MM.1S (cell line): ENCODE measurements at regions not wholly inside any gene's neighbourhood (a gene's known extent, or its start where the extent isn't known, plus 50 kb on each side); places are given as distances from the start of the nearest gene placed in this dataset.

Experiments used
- DNase-seq: peaks from one replicate; pipeline ENCODE4 v3.0.0-alpha.2; 2015
- H2AFZ ChIP-seq: fragments of 300-600 bp; sonication (generic); 2 replicates; pipeline ENCODE4 v1.6.0; 2016; ENCODE audit warnings: antibody characterized with exemption, low read length
- H3F3A ChIP-seq: fragments of 300-600 bp; sonication (generic); 2 replicates; pipeline ENCODE4 v1.6.1; 2016; ENCODE audit warnings: mild to moderate bottlenecking, antibody characterized with exemption, low read length, moderate library complexity, mixed read lengths; ENCODE audit not compliant: insufficient read depth
- H3K27ac ChIP-seq: fragments of 300-600 bp; sonication (generic); 2 replicates; pipeline ENCODE4 v1.5.1; 2016; ENCODE audit warnings: mild to moderate bottlenecking, low read length
- H3K27me3 ChIP-seq: fragments of 300-600 bp; sonication (generic); replicated peaks from 2 replicates; pipeline ENCODE4 v1.6.0; 2016; ENCODE audit warnings: low read length; ENCODE audit not compliant: insufficient read depth
- H3K36me3 ChIP-seq: fragments of 300-600 bp; sonication (generic); replicated peaks from 2 replicates; pipeline ENCODE4 v1.6.1; 2016; ENCODE audit warnings: mild to moderate bottlenecking, low read length, mixed read lengths; ENCODE audit not compliant: insufficient read depth
- H3K4me1 ChIP-seq: fragments of 300-600 bp; sonication (generic); 2 replicates; pipeline ENCODE4 v1.6.1; 2016; ENCODE audit warnings: low read length, mixed read lengths
- H3K4me2 ChIP-seq: fragments of 300-600 bp; sonication (generic); 2 replicates; pipeline ENCODE4 v1.6.0; 2016; ENCODE audit warnings: low read depth, low read length
- H3K4me3 ChIP-seq: fragments of 300-600 bp; sonication (generic); 2 replicates; pipeline ENCODE4 v1.5.1; 2016; ENCODE audit warnings: low read length, mixed read lengths
- H3K79me2 ChIP-seq: fragments of 300-600 bp; sonication (generic); 2 replicates; pipeline ENCODE4 v1.6.1; 2016; ENCODE audit warnings: mixed run types, low read length, mixed read lengths
- H3K9ac ChIP-seq: fragments of 300-600 bp; sonication (generic); 2 replicates; pipeline ENCODE4 v1.6.1; 2016; ENCODE audit warnings: low read length, mixed read lengths
- H3K9me2 ChIP-seq: fragments of 300-600 bp; sonication (generic); replicated peaks from 2 replicates; pipeline ENCODE4 v1.6.1; 2016; ENCODE audit warnings: mild to moderate bottlenecking, low read length, mixed read lengths; ENCODE audit not compliant: insufficient read depth
- H3K9me3 ChIP-seq: fragments of 300-600 bp; sonication (generic); replicated peaks from 2 replicates; pipeline ENCODE4 v1.6.1; 2016; ENCODE audit warnings: mild to moderate bottlenecking, low read length, mixed read lengths; ENCODE audit not compliant: insufficient read depth
- H4K20me1 ChIP-seq: fragments of 300-600 bp; sonication (generic); 2 replicates; pipeline ENCODE4 v1.6.1; 2016; ENCODE audit warnings: mild to moderate bottlenecking, low read length, moderate library complexity, mixed read lengths; ENCODE audit not compliant: insufficient read depth
- EZH2 ChIP-seq: fragments of 300-600 bp; sonication (generic); optimal IDR thresholded peaks from 2 replicates; pipeline ENCODE3; 2017; ENCODE audit warnings: low read depth, mild to moderate bottlenecking, antibody characterized with exemption, low read length, mixed read lengths
- EZH2phosphoT487 ChIP-seq: fragments of 300-600 bp; sonication (generic); IDR thresholded peaks from 2 replicates; pipeline ENCODE4 v1.6.1; 2018; ENCODE audit warnings: antibody characterized with exemption, low read length
- TF ChIP-seq, protein P1 (sequence below): fragments of 300-600 bp; sonication (generic); IDR thresholded peaks from 2 replicates; pipeline ENCODE4 v1.5.1; 2016; ENCODE audit warnings: antibody characterized with exemption, low read length, mixed read lengths

DNA sequence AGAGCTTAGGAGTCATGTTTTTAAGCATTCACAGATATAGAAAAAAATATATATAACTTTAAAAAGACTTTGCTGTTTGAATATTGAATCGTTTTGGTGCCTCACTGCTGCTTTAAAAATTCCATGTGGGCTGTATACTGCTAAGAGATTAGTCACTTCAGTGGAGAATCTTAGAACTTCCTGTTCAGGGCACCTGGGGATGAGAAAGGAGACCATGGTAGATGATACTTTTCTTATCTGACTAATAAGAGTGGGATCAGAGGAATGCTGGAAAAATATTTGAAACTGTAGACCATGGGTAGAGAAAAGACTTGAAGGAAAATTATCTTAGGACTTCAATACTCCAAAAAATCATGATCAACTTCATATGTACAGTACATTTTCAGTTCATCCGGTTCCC lies 442.2 kb upstream of the SETBP1 start:
- Histone ChIP-seq H3K9ac (no peak overlapping the region), H3K4me2 (no peak overlapping the region), H3K4me1 (no peaks in the 10 kb centered on the region), H3K9me2 (no peaks in the 10 kb centered on the region), H3K27me3 (no peaks in the 10 kb centered on the region), H3K79me2 (no peaks in the 10 kb centered on the region), H3K4me3 (no peak overlapping the region), H4K20me1 (no peaks in the 10 kb centered on the region), H3F3A (no peaks in the 10 kb centered on the region), H3K36me3 (no peaks in the 10 kb centered on the region), H3K9me3 (no peaks in the 10 kb centered on the region), H2AFZ (no peak overlapping the region), H3K27ac (no peak overlapping the region)
- DNase-seq = no peak
- no peak for TF ChIP-seq EZH2phosphoT487
- TF ChIP-seq, protein P1, sequence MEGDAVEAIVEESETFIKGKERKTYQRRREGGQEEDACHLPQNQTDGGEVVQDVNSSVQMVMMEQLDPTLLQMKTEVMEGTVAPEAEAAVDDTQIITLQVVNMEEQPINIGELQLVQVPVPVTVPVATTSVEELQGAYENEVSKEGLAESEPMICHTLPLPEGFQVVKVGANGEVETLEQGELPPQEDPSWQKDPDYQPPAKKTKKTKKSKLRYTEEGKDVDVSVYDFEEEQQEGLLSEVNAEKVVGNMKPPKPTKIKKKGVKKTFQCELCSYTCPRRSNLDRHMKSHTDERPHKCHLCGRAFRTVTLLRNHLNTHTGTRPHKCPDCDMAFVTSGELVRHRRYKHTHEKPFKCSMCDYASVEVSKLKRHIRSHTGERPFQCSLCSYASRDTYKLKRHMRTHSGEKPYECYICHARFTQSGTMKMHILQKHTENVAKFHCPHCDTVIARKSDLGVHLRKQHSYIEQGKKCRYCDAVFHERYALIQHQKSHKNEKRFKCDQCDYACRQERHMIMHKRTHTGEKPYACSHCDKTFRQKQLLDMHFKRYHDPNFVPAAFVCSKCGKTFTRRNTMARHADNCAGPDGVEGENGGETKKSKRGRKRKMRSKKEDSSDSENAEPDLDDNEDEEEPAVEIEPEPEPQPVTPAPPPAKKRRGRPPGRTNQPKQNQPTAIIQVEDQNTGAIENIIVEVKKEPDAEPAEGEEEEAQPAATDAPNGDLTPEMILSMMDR = no peak
- TF ChIP-seq EZH2 = no peak

DNA sequence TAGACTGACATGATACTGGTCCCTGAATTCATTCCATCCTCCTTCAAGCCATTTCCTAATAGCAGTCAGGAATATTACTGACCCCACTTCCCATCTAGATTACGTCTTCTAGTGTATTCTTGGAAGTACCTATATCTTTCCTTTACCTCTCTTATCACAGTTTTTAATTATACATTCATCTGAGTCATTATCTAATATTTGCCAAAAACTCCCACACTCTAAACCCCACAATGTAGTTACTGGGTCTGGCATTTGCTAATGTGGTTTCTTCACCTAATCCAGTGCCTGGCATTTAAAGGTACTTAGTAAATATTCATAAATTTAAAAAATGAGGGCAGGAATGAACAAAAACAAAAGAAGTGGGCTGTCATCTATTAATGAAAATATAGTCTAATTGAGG lies 441.8 kb upstream of the SETBP1 start:
- H3K27ac ChIP-seq = no peak overlapping the region
- H3K27me3 ChIP-seq = no peaks in the 10 kb centered on the region
- no peak overlapping the region for H3K4me2 ChIP-seq
- no peaks in the 10 kb centered on the region for H3K9me2 ChIP-seq
- H4K20me1 ChIP-seq = no peaks in the 10 kb centered on the region
- H3K4me3 ChIP-seq = no peak overlapping the region
- no peaks in the 10 kb centered on the region for H3K36me3 ChIP-seq
- H2AFZ ChIP-seq = no peak overlapping the region
- no peak for TF ChIP-seq EZH2phosphoT487
- no peak for TF ChIP-seq EZH2
- TF ChIP-seq, protein P1 = no peak
- no peaks in the 10 kb centered on the region for H3K79me2 ChIP-seq
- H3K9me3 ChIP-seq = no peaks in the 10 kb centered on the region
- H3K4me1 ChIP-seq = no peaks in the 10 kb centered on the region
- DNase-seq = no peak
- H3F3A ChIP-seq = no peaks in the 10 kb centered on the region
- H3K9ac ChIP-seq = no peak overlapping the region

DNA sequence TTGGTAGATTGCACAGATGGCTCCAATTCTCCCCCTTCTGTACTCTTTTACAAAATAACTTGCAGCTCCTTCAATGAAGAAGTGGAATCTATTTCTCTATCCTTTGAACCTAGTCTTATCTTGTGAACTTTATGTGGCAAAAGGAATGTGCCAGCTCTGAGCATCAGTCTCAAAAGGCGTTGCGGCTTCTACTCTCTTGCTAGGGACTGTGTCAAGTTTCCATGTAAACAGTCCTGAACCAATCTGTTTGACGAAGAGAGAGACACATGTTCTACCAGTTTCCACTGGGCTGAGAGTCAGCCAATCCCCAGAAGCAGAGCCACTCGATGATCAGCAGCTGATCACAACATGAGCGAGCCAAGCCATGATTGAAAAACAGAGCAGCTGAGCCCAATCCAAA lies 439.7 kb upstream of the SETBP1 start:
- TF ChIP-seq, protein P1 = no peak
- TF ChIP-seq EZH2phosphoT487 = no peak
- TF ChIP-seq EZH2 = no peak
- Histone ChIP-seq H3K9me3 (no peaks in the 10 kb centered on the region), H3F3A (no peaks in the 10 kb centered on the region)

DNA sequence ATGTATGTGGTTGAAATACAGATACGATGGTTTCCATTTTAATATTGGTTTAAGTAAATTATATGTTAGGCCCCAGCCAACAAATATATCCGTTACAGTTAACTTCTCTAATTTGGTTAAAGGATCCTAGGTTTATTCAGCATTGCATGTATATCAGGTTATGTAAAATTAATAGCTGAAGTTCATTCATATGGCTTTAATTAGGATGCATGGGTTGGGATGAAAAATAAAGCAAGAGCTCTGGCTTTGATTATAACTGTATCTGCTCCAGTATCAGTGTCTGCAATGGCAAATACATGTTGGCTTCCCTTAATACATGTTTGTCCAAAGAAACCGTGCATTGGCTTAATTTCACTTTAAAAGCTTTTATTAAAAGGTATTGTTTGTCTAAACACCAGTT lies 435.7 kb upstream of the SETBP1 start:
- Histone ChIP-seq H3K36me3 (no peaks in the 10 kb centered on the region), H3K27ac (no peak overlapping the region), H4K20me1 (no peaks in the 10 kb centered on the region), H3F3A (no peaks in the 10 kb centered on the region), H3K4me2 (no peak overlapping the region), H3K9ac (no peak overlapping the region), H2AFZ (no peak overlapping the region), H3K27me3 (no peaks in the 10 kb centered on the region), H3K9me2 (no peaks in the 10 kb centered on the region), H3K9me3 (no peaks in the 10 kb centered on the region), H3K4me1 (no peaks in the 10 kb centered on the region), H3K4me3 (no peak overlapping the region), H3K79me2 (no peaks in the 10 kb centered on the region)
- TF ChIP-seq EZH2 (no peak), EZH2phosphoT487 (no peak)
- TF ChIP-seq, protein P1 = no peak
- no peak for DNase-seq

More for the DNA sequence above, 439.7 kb upstream of the SETBP1 start:
- H3K9ac ChIP-seq = no peak overlapping the region
- no peak overlapping the region for H3K4me3 ChIP-seq
- no peak overlapping the region for H3K4me2 ChIP-seq
- H3K4me1 ChIP-seq = no peaks in the 10 kb centered on the region
- H4K20me1 ChIP-seq = no peaks in the 10 kb centered on the region
- no peaks in the 10 kb centered on the region for H3K79me2 ChIP-seq
- H2AFZ ChIP-seq = no peak overlapping the region
- no peaks in the 10 kb centered on the region for H3K36me3 ChIP-seq
- no peak for DNase-seq
- no peaks in the 10 kb centered on the region for H3K9me2 ChIP-seq
- H3K27ac ChIP-seq = no peak overlapping the region
- H3K27me3 ChIP-seq = no peaks in the 10 kb centered on the region
